ENCODE measurements at regions not wholly inside any gene's neighbourhood (a gene's known extent, or its start where the extent isn't known, plus 50 kb on each side); places are given as distances from the start of the nearest gene placed in this dataset.

DNA sequence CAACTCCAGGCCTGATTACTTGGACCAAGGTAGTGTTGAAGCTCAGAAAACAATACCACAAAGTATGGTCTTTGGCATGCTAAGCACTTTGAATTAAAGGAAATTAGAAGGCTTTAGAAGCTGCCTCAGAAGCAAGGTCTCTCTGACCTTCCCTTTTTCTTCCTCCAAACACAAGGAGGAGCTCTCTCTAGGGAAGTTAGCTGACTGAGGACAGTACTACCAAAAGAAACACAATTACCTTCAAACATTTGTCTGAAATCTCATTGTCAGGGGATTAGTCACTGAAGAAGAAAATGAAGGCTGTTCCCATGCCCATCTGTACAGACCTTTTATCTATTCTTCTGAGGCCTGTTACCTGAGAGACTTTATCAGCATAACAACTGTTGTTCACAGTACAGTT, 279.3 kb downstream of the CDH20 start:
- Histone ChIP-seq H3K9me3 (ENCODE audit: control insufficient read depth in 1 of 2, insufficient read depth in 1 of 2, low read depth in 1 of 2, low read length in 2 of 2) (no peaks in the 10 kb centered on the region), H2AFZ (ENCODE audit: low read depth, low read length, poor library complexity, severe bottlenecking) (no peak overlapping the region), H3K4me1 (ENCODE audit: control insufficient read depth in 1 of 2, insufficient read depth in 2 of 2, low read length in 2 of 2) (peaks cover 1 to 2% of the 10 kb centered on the region in 2 experiments; a peak in 3 of 4 replicates), H3K4me3 (replicated peaks in 1 of 2; ENCODE audit: low read depth in 1 of 2, low read length in 2 of 2) (no peak overlapping the region), H3K36me3 (ENCODE audit: control insufficient read depth in 1 of 2, insufficient read depth in 2 of 2, low read length in 2 of 2) (no peaks in the 10 kb centered on the region), H3K27ac (ENCODE audit: low read depth, low read length) (no peak overlapping the region), H4K20me1 (ENCODE audit: insufficient read depth) (no peaks in the 10 kb centered on the region), H3K79me2 (ENCODE audit: insufficient read depth, low read length) (no peaks in the 10 kb centered on the region), H3K27me3 (ENCODE audit: insufficient read depth, low read length) (no peaks in the 10 kb centered on the region), H3K4me2 (ENCODE audit: low read length) (no peak overlapping the region), H3K9ac (ENCODE audit: low read length) (no peak overlapping the region), H3K9me2 (ENCODE audit: insufficient read depth) (no peaks in the 10 kb centered on the region)
- BruUV-seq (replicated peaks), result no TSS peak
- TF ChIP-seq, protein P1, sequence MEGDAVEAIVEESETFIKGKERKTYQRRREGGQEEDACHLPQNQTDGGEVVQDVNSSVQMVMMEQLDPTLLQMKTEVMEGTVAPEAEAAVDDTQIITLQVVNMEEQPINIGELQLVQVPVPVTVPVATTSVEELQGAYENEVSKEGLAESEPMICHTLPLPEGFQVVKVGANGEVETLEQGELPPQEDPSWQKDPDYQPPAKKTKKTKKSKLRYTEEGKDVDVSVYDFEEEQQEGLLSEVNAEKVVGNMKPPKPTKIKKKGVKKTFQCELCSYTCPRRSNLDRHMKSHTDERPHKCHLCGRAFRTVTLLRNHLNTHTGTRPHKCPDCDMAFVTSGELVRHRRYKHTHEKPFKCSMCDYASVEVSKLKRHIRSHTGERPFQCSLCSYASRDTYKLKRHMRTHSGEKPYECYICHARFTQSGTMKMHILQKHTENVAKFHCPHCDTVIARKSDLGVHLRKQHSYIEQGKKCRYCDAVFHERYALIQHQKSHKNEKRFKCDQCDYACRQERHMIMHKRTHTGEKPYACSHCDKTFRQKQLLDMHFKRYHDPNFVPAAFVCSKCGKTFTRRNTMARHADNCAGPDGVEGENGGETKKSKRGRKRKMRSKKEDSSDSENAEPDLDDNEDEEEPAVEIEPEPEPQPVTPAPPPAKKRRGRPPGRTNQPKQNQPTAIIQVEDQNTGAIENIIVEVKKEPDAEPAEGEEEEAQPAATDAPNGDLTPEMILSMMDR (IDR thresholded peaks at IDR 0.05 in 2 of 3, conservative IDR thresholded peaks at IDR 0.05 in 1 of 3; ENCODE audit: borderline replicate concordance in 1 of 3, insufficient read depth in 1 of 3, low read depth in 2 of 3, low read length in 2 of 3), result peak in 1 of 3 experiments; percentile 4; a peak in 1 of 6 replicates
- TF ChIP-seq POLR2AphosphoS5 (IDR thresholded peaks at IDR 0.05; ENCODE audit: low read depth, low read length) (no peak), RAD21 (IDR thresholded peaks at IDR 0.05; ENCODE audit: low read depth) (peak; percentile 8; the same call in 1 of the 2 replicates), EZH2phosphoT487 (IDR thresholded peaks at IDR 0.05; ENCODE audit: borderline replicate concordance) (no peak)
- POLR2A ChIA-PET, result no interaction called here
- CTCF ChIA-PET, result no interaction called here
- DNase-seq (ENCODE audit: low read depth, low spot score) (no peak), ATAC-seq (peak; percentile 67)
- RAD21 ChIA-PET (ENCODE audit: low non-redundant PET in 1 of 2, low total read pairs in 2 of 2, uncharacterized antibody in 2 of 2, unreplicated experiment in 2 of 2), result no interaction called here
- intact Hi-C loops (cut with micrococcal nuclease), result no loop called here

DNA sequence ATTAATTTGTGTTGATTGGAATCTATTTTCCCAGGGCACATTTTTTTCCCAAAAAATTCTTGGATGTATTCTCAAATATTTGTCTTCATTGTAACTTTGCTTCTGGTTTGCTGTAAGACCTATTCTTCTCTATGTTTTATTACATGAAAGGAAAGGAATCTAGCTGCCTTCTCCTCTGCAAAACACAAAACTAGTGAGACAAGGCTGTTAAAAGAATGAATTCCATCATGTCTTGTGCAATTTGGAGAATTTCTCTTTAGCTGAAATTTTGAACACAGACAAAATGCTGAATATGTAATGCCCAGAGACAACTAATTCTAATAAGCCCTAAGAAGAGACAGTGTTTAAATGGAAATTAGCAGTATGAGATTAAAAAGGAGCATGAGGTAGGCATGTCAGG, 275.9 kb downstream of the CDH20 start:
- CTCF ChIA-PET, result no interaction called here
- H3K79me2 ChIP-seq (ENCODE audit: insufficient read depth, low read length), result no peaks in the 10 kb centered on the region
- no peak for ATAC-seq
- no peaks in the 10 kb centered on the region for H3K36me3 ChIP-seq (ENCODE audit: control insufficient read depth in 1 of 2, insufficient read depth in 2 of 2, low read length in 2 of 2)
- no peaks in the 10 kb centered on the region for H3K27me3 ChIP-seq (ENCODE audit: insufficient read depth, low read length)
- H3K4me1 ChIP-seq (ENCODE audit: control insufficient read depth in 1 of 2, insufficient read depth in 2 of 2, low read length in 2 of 2), result peaks cover 20 to 23% of the 10 kb centered on the region in 2 experiments
- intact Hi-C loops (cut with micrococcal nuclease), result no loop called here
- H3K9ac ChIP-seq (ENCODE audit: low read length), result no peak overlapping the region
- no TSS peak for BruUV-seq (replicated peaks)
- H2AFZ ChIP-seq (ENCODE audit: low read depth, low read length, poor library complexity, severe bottlenecking), result no peak overlapping the region
- H3K4me2 ChIP-seq (ENCODE audit: low read length), result no peak overlapping the region
- H3K9me3 ChIP-seq (ENCODE audit: control insufficient read depth in 1 of 2, insufficient read depth in 1 of 2, low read depth in 1 of 2, low read length in 2 of 2), result no peaks in the 10 kb centered on the region
- no peak overlapping the region for H3K27ac ChIP-seq (ENCODE audit: low read depth, low read length)
- RAD21 ChIA-PET (ENCODE audit: low non-redundant PET in 1 of 2, low total read pairs in 2 of 2, uncharacterized antibody in 2 of 2, unreplicated experiment in 2 of 2), result no interaction called here
- no peaks in the 10 kb centered on the region for H3K9me2 ChIP-seq (ENCODE audit: insufficient read depth)
- POLR2A ChIA-PET, result no interaction called here
- H4K20me1 ChIP-seq (ENCODE audit: insufficient read depth), result no peaks in the 10 kb centered on the region
- no peak for TF ChIP-seq YY1 (IDR thresholded peaks at IDR 0.05; ENCODE audit: extremely low read depth, insufficient replicate concordance, low read depth, low read length)
- no peak for TF ChIP-seq TCF7L2 (IDR thresholded peaks at IDR 0.05; ENCODE audit: borderline replicate concordance, extremely low read depth, insufficient read depth, insufficient read length)
- TF ChIP-seq, protein P2, sequence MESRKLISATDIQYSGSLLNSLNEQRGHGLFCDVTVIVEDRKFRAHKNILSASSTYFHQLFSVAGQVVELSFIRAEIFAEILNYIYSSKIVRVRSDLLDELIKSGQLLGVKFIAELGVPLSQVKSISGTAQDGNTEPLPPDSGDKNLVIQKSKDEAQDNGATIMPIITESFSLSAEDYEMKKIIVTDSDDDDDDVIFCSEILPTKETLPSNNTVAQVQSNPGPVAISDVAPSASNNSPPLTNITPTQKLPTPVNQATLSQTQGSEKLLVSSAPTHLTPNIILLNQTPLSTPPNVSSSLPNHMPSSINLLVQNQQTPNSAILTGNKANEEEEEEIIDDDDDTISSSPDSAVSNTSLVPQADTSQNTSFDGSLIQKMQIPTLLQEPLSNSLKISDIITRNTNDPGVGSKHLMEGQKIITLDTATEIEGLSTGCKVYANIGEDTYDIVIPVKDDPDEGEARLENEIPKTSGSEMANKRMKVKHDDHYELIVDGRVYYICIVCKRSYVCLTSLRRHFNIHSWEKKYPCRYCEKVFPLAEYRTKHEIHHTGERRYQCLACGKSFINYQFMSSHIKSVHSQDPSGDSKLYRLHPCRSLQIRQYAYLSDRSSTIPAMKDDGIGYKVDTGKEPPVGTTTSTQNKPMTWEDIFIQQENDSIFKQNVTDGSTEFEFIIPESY (IDR thresholded peaks at IDR 0.05; ENCODE audit: extremely low read depth, insufficient replicate concordance, low read length), result no peak
- no peak for TF ChIP-seq EGR1 (IDR thresholded peaks at IDR 0.05; ENCODE audit: low read depth)
- TF ChIP-seq, protein P3, sequence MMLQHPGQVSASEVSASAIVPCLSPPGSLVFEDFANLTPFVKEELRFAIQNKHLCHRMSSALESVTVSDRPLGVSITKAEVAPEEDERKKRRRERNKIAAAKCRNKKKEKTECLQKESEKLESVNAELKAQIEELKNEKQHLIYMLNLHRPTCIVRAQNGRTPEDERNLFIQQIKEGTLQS (IDR thresholded peaks at IDR 0.05), result no peak
- no peak for TF ChIP-seq FOSL1 (IDR thresholded peaks at IDR 0.05; ENCODE audit: low read depth)
- TF ChIP-seq SRF (IDR thresholded peaks at IDR 0.05; ENCODE audit: low read depth), result no peak
- no peak for DNase-seq (ENCODE audit: low read depth, low spot score)
- H3K4me3 ChIP-seq (replicated peaks in 1 of 2; ENCODE audit: low read depth in 1 of 2, low read length in 2 of 2), result no peak overlapping the region

Measured in HCT116 (cell line).